HUES48 (cell line): ENCODE measurements at regions not wholly inside any gene's neighbourhood (a gene's known extent, or its start where the extent isn't known, plus 50 kb on each side); places are given as distances from the start of the nearest gene placed in this dataset.

Experiments used
- H3K27ac ChIP-seq: one replicate; pipeline ENCODE4 v1.7.0; 2013; ENCODE audit warnings: low read depth, low read length, inconsistent platforms
- H3K27me3 ChIP-seq: 2 replicates; pipeline ENCODE4 v1.6.1; 2013; ENCODE audit warnings: mild to moderate bottlenecking, low read length; ENCODE audit not compliant: control insufficient read depth, insufficient read depth
- H3K36me3 ChIP-seq: 2 replicates; pipeline ENCODE4 v1.6.1; 2013; ENCODE audit warnings: low read length; ENCODE audit not compliant: control insufficient read depth, insufficient read depth
- H3K4me1 ChIP-seq: 2 replicates; pipeline ENCODE4 v1.6.1; 2013; ENCODE audit warnings: mild to moderate bottlenecking, low read length; ENCODE audit not compliant: control insufficient read depth, insufficient read depth
- H3K4me3 ChIP-seq: 2 replicates; pipeline ENCODE4 v1.5.1; 2013; ENCODE audit warnings: mild to moderate bottlenecking, low read depth, low read length
- H3K9ac ChIP-seq: 2 replicates; pipeline ENCODE4 v1.6.1; 2013; ENCODE audit warnings: mild to moderate bottlenecking, low read depth, low read length, moderate library complexity
- H3K9me3 ChIP-seq: 2 replicates; pipeline ENCODE4 v1.6.1; 2013; ENCODE audit warnings: low read length; ENCODE audit not compliant: control insufficient read depth, insufficient read depth

GRCh38 chr13:86974995-86975328, 696.2 kb upstream of the SLITRK5 start:
- Histone ChIP-seq H3K4me1 (no peaks in the 10 kb centered on the region; the same call in none of the 2 replicates), H3K9ac (no peak overlapping the region), H3K4me3 (no peak overlapping the region), H3K27ac (no peak overlapping the region), H3K27me3 (no peaks in the 10 kb centered on the region), H3K36me3 (no peaks in the 10 kb centered on the region), H3K9me3 (no peaks in the 10 kb centered on the region)

- no peaks in the 10 kb centered on the region for H3K36me3 ChIP-seq
- H3K27ac ChIP-seq: no peak overlapping the region
- H3K27me3 ChIP-seq: no peaks in the 10 kb centered on the region
- H3K4me1 ChIP-seq: no peaks in the 10 kb centered on the region; the same call in none of the 2 replicates
- no peak overlapping the region for H3K9ac ChIP-seq
- no peaks in the 10 kb centered on the region for H3K9me3 ChIP-seq
- no peak overlapping the region for H3K4me3 ChIP-seq
Measured at GRCh38 chr13:86976521-86977324, 694.4 kb upstream of the SLITRK5 start.

GRCh38 chr13:86986448-86986847, 684.7 kb upstream of the SLITRK5 start:
- Histone ChIP-seq H3K4me3 (no peak overlapping the region), H3K27me3 (no peaks in the 10 kb centered on the region), H3K9me3 (no peaks in the 10 kb centered on the region), H3K36me3 (no peaks in the 10 kb centered on the region), H3K27ac (no peak overlapping the region), H3K4me1 (no peaks in the 10 kb centered on the region), H3K9ac (no peak overlapping the region)

GRCh38 chr13:86992251-86992650, 678.9 kb upstream of the SLITRK5 start:
- H3K27ac ChIP-seq: no peak overlapping the region
- H3K27me3 ChIP-seq: no peaks in the 10 kb centered on the region
- H3K9me3 ChIP-seq: no peaks in the 10 kb centered on the region
- H3K9ac ChIP-seq: no peak overlapping the region
- no peaks in the 10 kb centered on the region for H3K4me1 ChIP-seq
- no peaks in the 10 kb centered on the region for H3K36me3 ChIP-seq
- H3K4me3 ChIP-seq: no peak overlapping the region

GRCh38 chr13:87003265-87003664, 667.9 kb upstream of the SLITRK5 start:
- Histone ChIP-seq H3K27ac (no peak overlapping the region), H3K9me3 (no peaks in the 10 kb centered on the region), H3K36me3 (no peaks in the 10 kb centered on the region), H3K9ac (no peak overlapping the region), H3K4me1 (no peaks in the 10 kb centered on the region), H3K4me3 (no peak overlapping the region), H3K27me3 (no peaks in the 10 kb centered on the region)

- no peaks in the 10 kb centered on the region for H3K4me1 ChIP-seq
- no peak overlapping the region for H3K9ac ChIP-seq
- no peaks in the 10 kb centered on the region for H3K36me3 ChIP-seq
- H3K4me3 ChIP-seq: no peak overlapping the region
- H3K27ac ChIP-seq: no peak overlapping the region
- H3K9me3 ChIP-seq: peaks cover 5% of the 10 kb centered on the region; the same call in 1 of the 2 replicates
- H3K27me3 ChIP-seq: no peaks in the 10 kb centered on the region
Measured at GRCh38 chr13:87005511-87005910, 665.7 kb upstream of the SLITRK5 start.

- no peak overlapping the region for H3K27ac ChIP-seq
- H3K4me1 ChIP-seq: no peaks in the 10 kb centered on the region
- no peak overlapping the region for H3K4me3 ChIP-seq
- H3K27me3 ChIP-seq: no peaks in the 10 kb centered on the region
- no peaks in the 10 kb centered on the region for H3K36me3 ChIP-seq
- H3K9me3 ChIP-seq: no peaks in the 10 kb centered on the region
- no peak overlapping the region for H3K9ac ChIP-seq
Measured at GRCh38 chr13:87035526-87035925, 635.6 kb upstream of the SLITRK5 start.

GRCh38 chr13:87042946-87043345, 628.2 kb upstream of the SLITRK5 start:
- Histone ChIP-seq H3K36me3 (no peaks in the 10 kb centered on the region), H3K4me3 (no peak overlapping the region), H3K27ac (no peak overlapping the region), H3K27me3 (no peaks in the 10 kb centered on the region), H3K9ac (no peak overlapping the region), H3K4me1 (no peaks in the 10 kb centered on the region), H3K9me3 (no peaks in the 10 kb centered on the region)

- Histone ChIP-seq H3K27me3 (no peaks in the 10 kb centered on the region), H3K9ac (no peak overlapping the region), H3K4me3 (no peak overlapping the region), H3K4me1 (no peaks in the 10 kb centered on the region), H3K9me3 (no peaks in the 10 kb centered on the region), H3K36me3 (no peaks in the 10 kb centered on the region), H3K27ac (no peak overlapping the region)
Measured at GRCh38 chr13:87052731-87053130, 618.4 kb upstream of the SLITRK5 start.

- H3K4me1 ChIP-seq: no peaks in the 10 kb centered on the region
- H3K9ac ChIP-seq: no peak overlapping the region
- H3K4me3 ChIP-seq: no peak overlapping the region
- no peaks in the 10 kb centered on the region for H3K36me3 ChIP-seq
- H3K27ac ChIP-seq: no peak overlapping the region
- H3K27me3 ChIP-seq: no peaks in the 10 kb centered on the region
- H3K9me3 ChIP-seq: no peaks in the 10 kb centered on the region
Measured at GRCh38 chr13:87057807-87058520, 613.2 kb upstream of the SLITRK5 start.

GRCh38 chr13:87058786-87059329, 612.3 kb upstream of the SLITRK5 start:
- no peaks in the 10 kb centered on the region for H3K4me1 ChIP-seq

More at GRCh38 chr13:87058786-87059329, 612.3 kb upstream of the SLITRK5 start:
- Histone ChIP-seq H3K36me3 (no peaks in the 10 kb centered on the region), H3K4me3 (no peak overlapping the region), H3K9me3 (no peaks in the 10 kb centered on the region), H3K27ac (no peak overlapping the region), H3K27me3 (no peaks in the 10 kb centered on the region), H3K9ac (no peak overlapping the region)
